GM18873 (cell line): ENCODE measurements at regions not wholly inside any gene's neighbourhood (a gene's known extent, or its start where the extent isn't known, plus 50 kb on each side); places are given as distances from the start of the nearest gene placed in this dataset.

Experiments
- ATAC-seq: cut with Tn5 transposase; IDR thresholded peaks from one replicate; pipeline ENCODE4 v1.9.1; 2021; ENCODE audit warnings: mild to moderate bottlenecking, moderate library complexity, moderate number of reproducible peaks; ENCODE audit not compliant: unreplicated experiment, low FRiP score

- ATAC-seq = no peak
These were observed 50.6 kb upstream of the YWHAQ start for GRCh38 chr2:9681427-9681817.

- ATAC-seq = no peak
These were observed 54.8 kb upstream of the YWHAQ start for GRCh38 chr2:9685637-9686036.

GRCh38 chr2:9686061-9686460 is 55.3 kb upstream of the YWHAQ start:
- no peak for ATAC-seq

GRCh38 chr2:9690252-9690651 is 59.5 kb upstream of the YWHAQ start:
- ATAC-seq = no peak

- no peak for ATAC-seq
These were observed 60.1 kb upstream of the YWHAQ start for GRCh38 chr2:9690716-9691498.

GRCh38 chr2:9692456-9693195 is 61.8 kb upstream of the YWHAQ start:
- no peak for ATAC-seq

- ATAC-seq = no peak
These were observed 62.3 kb upstream of the YWHAQ start for GRCh38 chr2:9693196-9693491.

GRCh38 chr2:9693646-9694045 is 62.8 kb upstream of the YWHAQ start:
- no peak for ATAC-seq

- no peak for ATAC-seq
These were observed 64.0 kb upstream of the YWHAQ start for GRCh38 chr2:9694661-9695234.

GRCh38 chr2:9695941-9696340 is 65.1 kb upstream of the YWHAQ start:
- no peak for ATAC-seq

- no peak for ATAC-seq
These were observed 65.9 kb upstream of the YWHAQ start for GRCh38 chr2:9696731-9697130.

GRCh38 chr2:9697909-9698308 is 67.1 kb upstream of the YWHAQ start:
- no peak for ATAC-seq

- no peak for ATAC-seq
These were observed 68.6 kb upstream of the YWHAQ start for GRCh38 chr2:9699139-9700108.

GRCh38 chr2:9700109-9700495 is 69.3 kb upstream of the YWHAQ start:
- no peak for ATAC-seq

GRCh38 chr2:9702604-9703084 is 71.8 kb upstream of the YWHAQ start:
- no peak for ATAC-seq

GRCh38 chr2:9703085-9703678 is 72.4 kb upstream of the YWHAQ start:
- ATAC-seq = no peak

GRCh38 chr2:9703701-9704221 is 73.0 kb upstream of the YWHAQ start:
- no peak for ATAC-seq

GRCh38 chr2:9704600-9704999 is 73.8 kb upstream of the YWHAQ start:
- ATAC-seq = no peak

GRCh38 chr2:9705196-9705595 is 74.4 kb upstream of the YWHAQ start:
- no peak for ATAC-seq

GRCh38 chr2:9707008-9707407 is 76.2 kb upstream of the YWHAQ start:
- ATAC-seq = no peak
